ENCODE measurements at regions not wholly inside any gene's neighbourhood (a gene's known extent, or its start where the extent isn't known, plus 50 kb on each side); places are given as distances from the start of the nearest gene placed in this dataset.

DNA sequence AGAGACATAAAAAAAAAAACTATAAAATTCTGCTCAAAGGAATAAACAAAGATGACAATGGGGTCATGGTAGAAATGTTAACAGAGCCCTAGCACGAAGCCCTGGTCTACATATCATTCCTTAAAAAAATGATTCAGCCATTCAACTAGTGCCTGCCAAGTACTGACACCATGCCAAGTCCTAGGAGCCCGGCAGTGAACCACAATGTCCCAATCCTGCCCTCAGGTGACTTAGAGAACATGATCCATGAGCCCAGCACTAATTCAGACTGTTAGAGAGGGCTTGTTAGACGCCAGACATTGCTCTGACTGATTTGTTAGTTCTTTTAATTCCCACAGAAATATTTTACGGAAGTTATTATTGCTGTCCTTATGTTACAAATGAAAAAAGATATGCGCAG is 67.3 kb upstream of the VWC2 start:
- DNase-seq: no peak
- Histone ChIP-seq H3K9me3 (replicated peaks in 1 of 2; ENCODE audit: control insufficient read depth in 1 of 2, insufficient read depth in 1 of 2, low read length in 2 of 2) (no peaks in the 10 kb centered on the region), H4K20me1 (ENCODE audit: insufficient read depth, low read length) (no peaks in the 10 kb centered on the region), H3K36me3 (replicated peaks in 1 of 2; ENCODE audit: control insufficient read depth in 1 of 2, insufficient read depth in 2 of 2, low read length in 2 of 2) (no peaks in the 10 kb centered on the region), H3K9ac (ENCODE audit: insufficient read depth, low read length, poor library complexity, severe bottlenecking) (no peak overlapping the region), H3K4me3 (replicated peaks in 1 of 3; ENCODE audit: low read depth in 2 of 3, low read length in 3 of 3) (no peak overlapping the region), H3K4me2 (replicated peaks; ENCODE audit: extremely low read depth, low read length, poor library complexity, severe bottlenecking) (no peak overlapping the region), H3K27ac (ENCODE audit: low read depth in 1 of 2, low read length in 2 of 2) (no peak overlapping the region), H2AFZ (ENCODE audit: insufficient read depth, low read depth, low read length, poor library complexity, severe bottlenecking) (no peak overlapping the region), H3K4me1 (ENCODE audit: control insufficient read depth in 1 of 2, insufficient read depth in 2 of 2, low read length in 2 of 2) (no peaks in the 10 kb centered on the region), H3K79me2 (ENCODE audit: insufficient read depth, low read length) (no peaks in the 10 kb centered on the region), H3K27me3 (ENCODE audit: control insufficient read depth in 2 of 2, insufficient read depth in 2 of 2, low read length in 2 of 2) (no peaks in the 10 kb centered on the region)
- H3K36me3 Mint-ChIP-seq: no peaks in the 10 kb centered on the region
- no peak overlapping the region for H3K4me3 Mint-ChIP-seq
- H3K4me1 Mint-ChIP-seq: no peaks in the 10 kb centered on the region
- TF ChIP-seq, protein P1, sequence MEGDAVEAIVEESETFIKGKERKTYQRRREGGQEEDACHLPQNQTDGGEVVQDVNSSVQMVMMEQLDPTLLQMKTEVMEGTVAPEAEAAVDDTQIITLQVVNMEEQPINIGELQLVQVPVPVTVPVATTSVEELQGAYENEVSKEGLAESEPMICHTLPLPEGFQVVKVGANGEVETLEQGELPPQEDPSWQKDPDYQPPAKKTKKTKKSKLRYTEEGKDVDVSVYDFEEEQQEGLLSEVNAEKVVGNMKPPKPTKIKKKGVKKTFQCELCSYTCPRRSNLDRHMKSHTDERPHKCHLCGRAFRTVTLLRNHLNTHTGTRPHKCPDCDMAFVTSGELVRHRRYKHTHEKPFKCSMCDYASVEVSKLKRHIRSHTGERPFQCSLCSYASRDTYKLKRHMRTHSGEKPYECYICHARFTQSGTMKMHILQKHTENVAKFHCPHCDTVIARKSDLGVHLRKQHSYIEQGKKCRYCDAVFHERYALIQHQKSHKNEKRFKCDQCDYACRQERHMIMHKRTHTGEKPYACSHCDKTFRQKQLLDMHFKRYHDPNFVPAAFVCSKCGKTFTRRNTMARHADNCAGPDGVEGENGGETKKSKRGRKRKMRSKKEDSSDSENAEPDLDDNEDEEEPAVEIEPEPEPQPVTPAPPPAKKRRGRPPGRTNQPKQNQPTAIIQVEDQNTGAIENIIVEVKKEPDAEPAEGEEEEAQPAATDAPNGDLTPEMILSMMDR (IDR thresholded peaks at IDR 0.05): no peak
- WGBS (ENCODE audit: insufficient coverage): 78% methylated on average over 4 of the region's 5 CpGs
- intact Hi-C loops (cut with micrococcal nuclease): no loop called here
- peaks cover 0 to 1% (median under 1%) of the 10 kb centered on the region in 3 donors for H3K27me3 Mint-ChIP-seq (ENCODE audit: low read depth in 3 of 3)
- H3K27ac Mint-ChIP-seq: no peak overlapping the region
- H3K9me3 Mint-ChIP-seq: peaks cover 0 to 2% (median 0%) of the 10 kb centered on the region in 7 donors

DNA sequence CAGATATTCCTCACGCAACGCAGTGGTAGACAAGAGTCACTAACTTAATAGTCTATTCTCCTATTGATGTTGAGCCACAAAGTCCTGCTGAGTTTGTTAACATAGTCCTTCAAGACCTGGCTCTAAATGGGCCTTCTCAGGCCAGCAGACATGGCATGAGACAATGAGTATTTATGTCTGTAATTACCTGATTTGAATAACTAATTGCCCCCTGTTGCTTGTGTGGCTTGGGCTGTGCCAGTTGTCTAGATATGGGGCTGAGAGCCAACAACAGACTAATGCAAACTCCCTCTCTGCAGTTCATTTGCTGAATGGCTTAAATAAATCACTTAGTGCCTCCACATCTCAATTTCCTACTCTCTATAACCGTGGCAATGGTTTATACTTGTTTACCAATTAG is 65.5 kb upstream of the VWC2 start:
- Histone ChIP-seq H3K27ac (ENCODE audit: low read depth in 1 of 2, low read length in 2 of 2) (no peak overlapping the region), H3K36me3 (replicated peaks in 1 of 2; ENCODE audit: control insufficient read depth in 1 of 2, insufficient read depth in 2 of 2, low read length in 2 of 2) (no peaks in the 10 kb centered on the region), H3K4me1 (ENCODE audit: control insufficient read depth in 1 of 2, insufficient read depth in 2 of 2, low read length in 2 of 2) (no peaks in the 10 kb centered on the region), H3K27me3 (ENCODE audit: control insufficient read depth in 2 of 2, insufficient read depth in 2 of 2, low read length in 2 of 2) (no peaks in the 10 kb centered on the region), H4K20me1 (ENCODE audit: insufficient read depth, low read length) (no peaks in the 10 kb centered on the region), H3K9me3 (replicated peaks in 1 of 2; ENCODE audit: control insufficient read depth in 1 of 2, insufficient read depth in 1 of 2, low read length in 2 of 2) (no peaks in the 10 kb centered on the region), H3K9ac (ENCODE audit: insufficient read depth, low read length, poor library complexity, severe bottlenecking) (no peak overlapping the region), H2AFZ (ENCODE audit: insufficient read depth, low read depth, low read length, poor library complexity, severe bottlenecking) (no peak overlapping the region), H3K4me3 (replicated peaks in 1 of 3; ENCODE audit: low read depth in 2 of 3, low read length in 3 of 3) (no peak overlapping the region), H3K4me2 (replicated peaks; ENCODE audit: extremely low read depth, low read length, poor library complexity, severe bottlenecking) (no peak overlapping the region), H3K79me2 (ENCODE audit: insufficient read depth, low read length) (no peaks in the 10 kb centered on the region)
- Mint-ChIP-seq H3K36me3 (no peaks in the 10 kb centered on the region), H3K9me3 (peaks cover 0 to 8% (median 0%) of the 10 kb centered on the region in 7 donors), H3K4me3 (no peak overlapping the region), H3K27me3 (ENCODE audit: low read depth in 3 of 3) (peaks cover 0 to 1% (median 1%) of the 10 kb centered on the region in 3 donors), H3K27ac (peak overlapping the region in 1 of 7 donors; percentile 26), H3K4me1 (no peaks in the 10 kb centered on the region)
- DNase-seq: no peak
- intact Hi-C loops (cut with micrococcal nuclease): no loop called here
- TF ChIP-seq, protein P1 (IDR thresholded peaks at IDR 0.05): no peak
- 100% methylated on average over 2 of the region's 3 CpGs for WGBS (ENCODE audit: insufficient coverage)
